GM04504 (cell line): ENCODE measurements at regions not wholly inside any gene's neighbourhood (a gene's known extent, or its start where the extent isn't known, plus 50 kb on each side); places are given as distances from the start of the nearest gene placed in this dataset.

ENCODE experiments used
- DNase-seq: peaks from one replicate; pipeline ENCODE4 v3.0.0-alpha.2; 2012; ENCODE audit warnings: low read depth

DNA sequence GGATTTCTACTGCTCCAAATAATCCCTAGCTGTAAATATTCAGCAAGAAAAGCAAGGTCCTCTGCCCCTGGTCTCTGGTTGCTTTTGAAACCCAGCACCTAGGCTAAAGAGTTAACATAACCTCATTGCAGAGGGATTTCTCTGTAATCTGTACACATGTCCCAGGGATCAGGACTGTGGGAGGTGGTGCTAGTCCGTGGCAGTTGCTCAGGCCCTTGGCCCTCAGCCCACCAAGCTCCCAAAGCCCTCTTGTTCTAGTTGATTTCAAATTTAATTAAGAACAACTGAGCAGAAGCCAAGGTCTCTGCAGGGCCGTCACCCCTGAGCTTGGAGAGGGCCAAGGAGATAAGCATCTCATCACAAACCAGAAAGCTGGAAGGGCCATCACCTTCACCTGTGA lies 181.1 kb downstream of the SOX9 start:
- no peak for DNase-seq

DNA sequence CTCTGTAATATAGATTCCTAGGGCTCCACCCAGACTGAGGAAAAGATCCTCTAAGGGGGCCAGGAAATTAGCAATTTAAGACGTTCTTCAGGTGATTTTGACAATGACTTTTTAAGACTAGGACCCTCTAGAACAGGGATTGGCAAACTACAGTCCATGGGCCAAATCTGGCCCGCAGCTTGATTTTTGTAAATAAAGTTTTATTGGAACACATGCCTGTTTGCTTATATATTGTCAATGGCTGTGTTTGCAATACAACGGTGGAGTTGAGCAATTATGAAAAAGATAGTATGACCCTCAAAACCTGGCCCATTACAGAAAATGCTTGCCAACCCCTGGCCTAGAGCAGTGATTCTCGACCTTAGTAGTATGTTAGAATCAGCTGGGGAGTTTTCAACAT lies 181.9 kb downstream of the SOX9 start:
- DNase-seq = no peak

DNA sequence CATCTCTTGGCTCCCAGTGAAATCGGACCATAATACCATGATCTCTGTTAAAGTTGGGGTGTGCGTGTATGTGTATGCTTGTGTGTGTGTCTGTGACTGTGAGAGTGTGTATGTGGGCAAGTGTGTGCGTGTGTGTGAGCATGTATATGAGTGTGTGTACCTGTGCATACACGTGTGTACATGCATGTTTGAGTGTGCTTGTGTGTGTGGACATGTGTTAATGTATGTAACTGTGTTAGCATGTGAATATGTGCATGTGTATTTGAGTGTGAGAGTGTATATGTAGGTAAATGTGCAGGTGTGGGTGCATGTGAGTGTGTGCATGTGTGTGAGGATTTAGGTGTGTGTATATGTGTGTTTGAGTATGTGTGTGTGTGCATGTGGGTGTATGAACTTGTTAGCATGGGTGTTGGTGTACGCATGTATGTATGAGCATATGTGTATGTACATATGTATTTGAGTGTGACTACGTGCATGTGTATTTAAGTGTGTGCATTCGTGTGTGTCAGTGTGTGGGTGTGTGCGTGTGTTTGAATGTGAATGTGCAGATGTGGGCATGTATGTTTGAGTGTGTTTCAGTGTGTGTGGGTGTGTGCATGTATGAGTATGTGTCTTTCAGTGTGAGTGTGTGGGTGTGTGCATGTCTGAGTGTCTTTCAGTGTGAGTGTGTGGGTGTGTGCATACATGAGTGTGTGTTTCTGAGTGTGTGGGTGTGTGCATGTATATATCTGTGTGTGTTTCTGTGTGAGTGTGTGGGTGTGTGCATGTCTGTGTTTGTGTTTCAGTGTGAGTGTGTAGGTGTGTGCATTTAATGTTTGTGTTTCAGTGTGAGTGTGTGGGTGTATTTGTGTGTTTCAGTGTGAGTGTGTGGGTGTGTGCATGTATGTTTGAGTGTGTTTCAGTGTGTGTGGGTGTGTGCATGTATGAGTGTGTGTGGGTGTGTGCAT lies 183.2 kb downstream of the SOX9 start:
- no peak for DNase-seq

DNA sequence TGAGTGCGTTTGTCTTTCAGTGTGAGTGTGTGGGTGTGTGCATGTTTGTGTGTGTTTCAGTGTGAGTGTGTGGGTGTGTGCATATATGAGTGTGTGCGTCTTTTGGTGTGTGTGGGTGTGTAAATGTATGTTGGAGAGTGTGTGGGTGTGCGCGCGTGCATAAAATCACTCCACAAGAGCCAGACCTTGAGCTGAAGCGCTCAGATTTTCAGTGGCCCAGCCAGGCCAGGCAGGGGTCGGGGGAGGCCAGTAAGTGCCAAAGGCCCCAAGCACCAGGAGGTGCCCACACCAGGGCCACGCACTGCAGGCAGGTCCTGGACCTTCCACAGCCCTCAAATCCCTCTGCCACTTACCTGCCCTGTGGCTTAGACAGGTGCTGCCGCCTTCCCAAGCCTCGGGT lies 184.0 kb downstream of the SOX9 start:
- no peak for DNase-seq

- DNase-seq = no peak
These were observed 184.7 kb downstream of the SOX9 start for GRCh38 chr17:72305472-72305871.

DNA sequence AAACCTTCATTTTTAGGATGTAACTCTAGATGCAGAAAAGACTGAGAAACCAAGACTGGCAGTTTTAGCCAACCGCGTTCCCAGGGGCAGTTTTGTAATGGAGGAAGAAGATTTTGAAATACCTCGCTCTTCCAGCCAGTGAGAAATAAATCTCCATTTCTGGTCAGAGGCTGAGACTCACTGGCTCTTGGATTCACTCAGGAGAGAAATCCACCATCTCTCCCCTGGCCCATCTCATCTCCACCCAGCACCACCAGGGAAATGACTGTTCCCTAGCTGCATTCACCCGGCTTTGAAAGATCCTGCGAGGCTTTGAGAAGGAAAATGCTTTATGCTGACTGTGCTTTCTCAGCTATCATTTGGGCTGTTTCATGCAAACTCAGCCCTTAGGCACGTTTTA lies 185.2 kb downstream of the SOX9 start:
- no peak for DNase-seq

- DNase-seq = no peak
These were observed 187.0 kb downstream of the SOX9 start for GRCh38 chr17:72307836-72308235.

GRCh38 chr17:72308744-72309385 lies 188.0 kb downstream of the SOX9 start:
- no peak for DNase-seq

GRCh38 chr17:72311004-72311403 lies 190.2 kb downstream of the SOX9 start:
- no peak for DNase-seq

DNA sequence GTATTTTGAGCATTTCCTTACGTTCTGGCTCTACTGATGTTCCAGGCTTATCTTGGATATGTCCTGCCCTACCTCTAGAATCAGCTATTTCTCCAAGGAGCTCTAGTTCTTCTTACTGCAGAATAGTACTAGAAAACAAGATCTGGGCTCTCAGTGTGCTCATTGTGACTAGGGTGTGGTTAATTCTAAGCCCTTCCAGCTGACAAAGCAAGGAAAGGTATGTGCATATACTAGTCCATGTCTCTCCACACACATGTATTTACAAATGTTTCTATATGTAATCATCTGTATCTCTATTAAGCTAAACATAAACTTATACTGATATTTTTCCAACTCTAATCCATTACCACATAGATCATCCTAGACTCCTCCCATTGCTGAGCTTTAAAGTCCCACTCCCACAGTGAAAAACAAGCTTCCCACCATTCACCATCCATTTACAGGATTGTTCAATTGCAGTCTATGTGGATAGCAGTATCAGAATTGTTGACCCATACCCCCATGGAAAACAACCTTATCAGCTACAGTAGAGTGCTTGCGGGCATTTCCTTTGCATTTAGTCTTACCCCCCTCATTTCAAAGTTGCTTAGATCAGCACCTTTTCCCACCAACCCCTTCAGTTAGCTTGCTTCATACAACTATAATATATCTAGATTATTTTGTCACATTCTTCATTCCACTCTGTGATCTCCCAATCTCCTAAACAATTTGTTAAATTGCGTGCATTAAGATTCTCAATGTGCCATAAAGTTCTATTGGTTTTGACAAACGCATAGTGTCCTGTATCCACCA lies 194.5 kb downstream of the SOX9 start:
- no peak for DNase-seq

DNA sequence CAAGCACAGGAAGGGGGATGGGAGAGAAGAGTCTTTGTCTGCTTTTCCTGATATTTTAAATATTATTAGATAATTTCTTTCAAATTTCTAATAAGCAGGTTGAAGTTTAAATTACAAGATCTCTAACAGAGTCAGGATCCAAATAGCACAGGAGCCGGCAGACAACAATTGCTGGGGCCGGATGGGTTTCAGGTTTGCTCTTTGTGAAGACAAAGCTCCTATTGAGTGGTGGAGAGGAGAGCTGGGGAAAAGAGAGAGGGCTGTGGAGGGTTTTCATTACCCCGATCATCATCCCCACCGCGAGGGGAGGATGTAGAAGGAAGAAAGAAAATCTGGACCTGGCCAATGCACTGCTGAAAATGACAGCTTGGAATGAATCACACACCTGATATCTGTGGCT lies 197.3 kb downstream of the SOX9 start:
- no peak for DNase-seq

- DNase-seq = no peak
These were observed 201.1 kb downstream of the SOX9 start for GRCh38 chr17:72321896-72322295.

- no peak for DNase-seq
These were observed 211.5 kb downstream of the SOX9 start for GRCh38 chr17:72332367-72332766.

GRCh38 chr17:72333570-72333969 lies 212.8 kb downstream of the SOX9 start:
- no peak for DNase-seq

- peak; percentile 58 for DNase-seq
These were observed 213.4 kb downstream of the SOX9 start for GRCh38 chr17:72334205-72334604.

- no peak for DNase-seq
These were observed 215.4 kb downstream of the SOX9 start for GRCh38 chr17:72336026-72336803.

- DNase-seq = no peak
These were observed 215.9 kb downstream of the SOX9 start for GRCh38 chr17:72336804-72337070.

DNA sequence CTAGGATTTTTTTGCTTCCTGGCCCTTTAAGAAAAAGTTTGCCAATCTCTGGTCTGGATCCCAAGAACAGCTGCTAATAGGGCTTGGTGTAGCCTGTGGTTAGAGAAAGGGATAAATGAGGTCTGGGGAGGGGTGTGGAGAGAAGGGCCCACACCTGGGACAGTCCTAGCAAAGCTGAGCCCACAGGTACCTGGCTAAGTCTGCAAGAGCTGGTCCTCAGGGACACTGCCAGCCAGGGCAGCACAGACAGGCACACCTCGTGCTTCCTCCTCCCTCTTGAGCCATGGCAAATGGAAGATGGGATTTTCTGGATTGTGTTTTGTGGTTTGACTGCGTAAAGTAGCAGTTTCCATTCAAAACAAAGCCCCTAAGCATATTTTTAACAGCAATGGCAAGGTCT lies 217.5 kb downstream of the SOX9 start:
- DNase-seq = no peak

DNA sequence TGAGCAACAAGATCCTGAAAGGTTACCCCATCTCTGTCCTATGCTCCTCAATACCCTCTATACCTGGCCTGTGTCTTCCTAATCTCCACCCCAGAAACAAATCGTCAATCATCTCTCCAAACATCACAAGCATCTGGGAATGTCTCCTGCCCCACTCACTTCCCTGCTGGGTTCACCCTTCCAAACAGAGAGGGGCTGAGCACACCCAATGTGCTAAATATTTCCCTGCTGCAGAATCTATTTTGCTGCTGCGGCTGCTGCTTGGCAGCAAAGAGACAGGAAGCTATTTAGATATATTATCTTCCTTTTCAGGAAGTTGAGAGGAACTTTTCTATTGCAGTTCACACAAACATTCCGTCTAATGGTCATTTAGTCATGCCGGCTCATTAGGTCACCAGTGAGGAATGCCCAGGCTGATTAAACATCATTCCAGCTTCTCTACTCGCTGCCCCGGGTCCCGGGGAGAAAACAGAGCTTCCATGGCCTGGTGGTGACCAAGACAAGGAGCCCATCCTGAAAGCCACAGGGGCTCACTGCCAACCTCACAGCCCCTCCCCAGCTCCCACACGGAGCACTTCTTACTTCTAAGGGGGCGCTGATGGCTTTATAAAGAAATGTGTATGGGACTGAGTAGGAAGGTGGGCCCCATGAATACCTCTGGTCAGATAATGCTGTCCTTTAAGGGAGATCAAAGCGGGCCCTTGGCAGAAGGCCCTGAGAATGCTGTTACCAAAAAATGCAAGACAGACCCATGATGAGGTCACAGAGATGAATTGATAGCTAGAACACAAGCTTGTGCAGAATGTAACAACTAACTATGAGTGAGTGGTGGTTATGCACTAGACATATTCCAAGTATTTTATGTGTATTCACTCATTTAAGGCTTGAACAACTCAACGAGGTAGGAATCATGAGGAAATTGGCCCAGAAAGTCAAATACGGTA lies 218.3 kb downstream of the SOX9 start:
- peak; percentile 84 for DNase-seq

DNA sequence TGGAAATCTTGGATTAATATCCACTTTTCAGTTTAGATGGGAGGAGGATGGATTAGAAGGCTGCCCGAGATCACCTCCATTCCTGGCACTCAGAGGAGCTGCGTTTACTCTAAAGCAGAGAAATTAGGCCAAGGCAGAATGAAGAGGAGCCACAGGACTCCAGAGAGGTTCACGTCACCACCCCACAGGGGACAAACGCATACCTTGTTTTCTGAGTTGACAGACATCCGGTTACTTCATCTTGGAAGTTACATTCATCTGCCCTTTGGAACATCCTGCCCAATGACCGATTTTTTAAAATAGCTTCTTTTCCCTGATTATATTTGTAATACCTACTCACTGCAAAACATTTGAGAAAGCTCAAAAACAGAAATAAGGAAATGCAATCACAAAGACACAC lies 220.0 kb downstream of the SOX9 start:
- no peak for DNase-seq

DNA sequence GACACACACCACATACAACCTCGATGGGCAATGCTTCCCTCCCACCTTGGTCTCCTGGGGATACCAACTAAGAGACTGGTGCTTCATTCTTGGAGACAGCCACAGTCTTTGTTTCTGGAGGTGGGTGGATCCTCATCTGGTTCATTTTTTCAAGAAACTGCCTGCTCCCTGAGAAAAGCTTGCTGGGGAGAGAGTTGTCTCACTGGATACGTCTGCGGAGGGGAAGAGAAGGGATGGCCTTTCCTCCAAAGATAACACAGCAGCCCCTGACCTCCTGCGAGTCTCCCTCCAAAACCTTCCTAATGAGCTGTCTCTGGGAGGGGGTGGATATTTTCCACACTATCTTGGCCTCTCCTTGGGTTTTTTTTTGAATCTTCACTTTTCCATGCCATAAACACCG lies 221.2 kb downstream of the SOX9 start:
- no peak for DNase-seq
